Hepatocyte (in vitro differentiated cells): ENCODE measurements at regions not wholly inside any gene's neighbourhood (a gene's known extent, or its start where the extent isn't known, plus 50 kb on each side); places are given as distances from the start of the nearest gene placed in this dataset.

Source experiments
- EZH2phosphoT487 ChIP-seq: fragments of 200-600 bp; sonication (generic); IDR thresholded peaks from one replicate; pipeline ENCODE4 v1.6.1; 2018; ENCODE audit warnings: antibody characterized with exemption, mild to moderate bottlenecking, low read depth, moderate library complexity; ENCODE audit not compliant: unreplicated experiment, severe bottlenecking
- TF ChIP-seq, protein P1 (sequence below): fragments of 200-600 bp; sonication (generic); IDR thresholded peaks from 2 replicates; pipeline ENCODE4 v1.5.1; 2016; ENCODE audit warnings: antibody characterized with exemption, mild to moderate bottlenecking; ENCODE audit not compliant: poor library complexity

- TF ChIP-seq, protein P1, sequence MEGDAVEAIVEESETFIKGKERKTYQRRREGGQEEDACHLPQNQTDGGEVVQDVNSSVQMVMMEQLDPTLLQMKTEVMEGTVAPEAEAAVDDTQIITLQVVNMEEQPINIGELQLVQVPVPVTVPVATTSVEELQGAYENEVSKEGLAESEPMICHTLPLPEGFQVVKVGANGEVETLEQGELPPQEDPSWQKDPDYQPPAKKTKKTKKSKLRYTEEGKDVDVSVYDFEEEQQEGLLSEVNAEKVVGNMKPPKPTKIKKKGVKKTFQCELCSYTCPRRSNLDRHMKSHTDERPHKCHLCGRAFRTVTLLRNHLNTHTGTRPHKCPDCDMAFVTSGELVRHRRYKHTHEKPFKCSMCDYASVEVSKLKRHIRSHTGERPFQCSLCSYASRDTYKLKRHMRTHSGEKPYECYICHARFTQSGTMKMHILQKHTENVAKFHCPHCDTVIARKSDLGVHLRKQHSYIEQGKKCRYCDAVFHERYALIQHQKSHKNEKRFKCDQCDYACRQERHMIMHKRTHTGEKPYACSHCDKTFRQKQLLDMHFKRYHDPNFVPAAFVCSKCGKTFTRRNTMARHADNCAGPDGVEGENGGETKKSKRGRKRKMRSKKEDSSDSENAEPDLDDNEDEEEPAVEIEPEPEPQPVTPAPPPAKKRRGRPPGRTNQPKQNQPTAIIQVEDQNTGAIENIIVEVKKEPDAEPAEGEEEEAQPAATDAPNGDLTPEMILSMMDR = no peak
- TF ChIP-seq EZH2phosphoT487 = no peak
Observed at GRCh38 chr15:45773149-45773548, 138.3 kb downstream of the SQOR start.
